HG03521 (cell line): ENCODE measurements at regions not wholly inside any gene's neighbourhood (a gene's known extent, or its start where the extent isn't known, plus 50 kb on each side); places are given as distances from the start of the nearest gene placed in this dataset.
"Not testable (repeated sequence)": the region's sequence is repeated elsewhere in the genome, so short reads cannot be mapped to it uniquely, and the experiment has no call there.

Experiments
- ATAC-seq: cut with Tn5 transposase; IDR thresholded peaks from one replicate; pipeline ENCODE4 v1.9.1; 2021; ENCODE audit warnings: mild to moderate bottlenecking, moderate library complexity; ENCODE audit not compliant: unreplicated experiment

DNA sequence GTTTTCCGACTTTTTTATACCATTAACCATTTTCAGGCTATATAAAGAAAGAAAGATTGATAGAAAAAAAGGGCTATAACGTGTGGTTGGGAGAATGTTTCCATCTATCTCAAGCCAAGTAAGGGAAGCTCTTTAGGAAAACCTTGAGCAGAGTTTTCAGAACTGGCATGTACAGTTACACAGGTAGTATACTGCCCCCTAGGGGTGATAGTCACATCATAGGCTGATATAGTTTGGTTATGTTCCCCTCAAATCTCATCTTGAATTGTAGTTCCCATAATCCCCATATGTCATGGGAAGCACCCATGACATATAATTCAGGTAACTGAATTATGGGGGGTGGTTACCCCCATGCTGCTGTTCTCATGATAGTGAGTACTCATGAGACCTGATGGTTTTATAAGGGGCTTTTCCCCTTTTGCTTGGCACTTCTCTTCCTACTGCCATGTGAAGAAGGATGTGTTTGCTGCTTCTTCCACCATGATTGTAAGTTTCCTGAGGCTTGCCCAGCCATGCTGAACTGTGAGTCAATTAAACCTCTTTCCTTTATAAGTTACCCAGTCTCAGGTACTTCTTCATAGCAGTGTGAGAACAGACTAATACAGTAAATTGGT is 186.8 kb downstream of the TMA16 start:
- ATAC-seq: peak; percentile 78

DNA sequence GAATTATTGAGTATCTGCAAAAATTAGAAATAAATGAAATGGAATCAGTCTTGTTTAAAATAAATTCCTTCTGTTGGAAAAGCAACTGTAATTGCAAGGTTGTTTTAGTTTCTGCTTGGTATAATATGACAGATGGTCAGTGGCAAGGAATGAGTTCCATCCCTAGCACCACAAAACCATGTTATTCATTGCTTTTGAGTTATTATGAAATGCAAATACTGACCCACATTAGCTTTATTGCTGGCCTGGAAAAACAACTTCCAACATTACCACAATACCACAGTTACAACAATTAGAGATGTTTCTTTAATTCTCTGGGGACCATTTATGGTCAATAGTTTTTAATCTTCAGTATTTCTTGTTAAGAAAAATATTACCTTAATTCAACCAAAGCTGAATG is 194.4 kb downstream of the TMA16 start:
- ATAC-seq: no peak

DNA sequence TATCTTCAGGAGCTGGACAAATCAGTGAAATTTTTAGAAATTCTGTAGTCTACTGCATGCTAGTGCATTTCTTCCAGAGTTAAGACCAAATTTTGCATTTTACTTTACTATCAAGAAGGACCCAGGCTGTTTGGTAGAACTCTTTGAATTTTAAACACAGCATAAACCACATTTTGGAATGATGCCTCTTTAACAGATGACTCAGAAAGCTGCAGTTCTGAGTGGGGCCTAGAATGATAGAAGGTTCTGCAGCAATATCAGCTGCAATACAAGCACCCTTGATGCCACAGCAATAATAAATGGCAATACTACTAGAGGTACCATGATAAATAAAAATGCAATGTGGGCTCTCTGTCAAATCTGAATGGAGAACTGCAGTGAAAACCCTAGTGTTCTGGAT is 198.7 kb downstream of the TMA16 start:
- ATAC-seq: no peak

DNA sequence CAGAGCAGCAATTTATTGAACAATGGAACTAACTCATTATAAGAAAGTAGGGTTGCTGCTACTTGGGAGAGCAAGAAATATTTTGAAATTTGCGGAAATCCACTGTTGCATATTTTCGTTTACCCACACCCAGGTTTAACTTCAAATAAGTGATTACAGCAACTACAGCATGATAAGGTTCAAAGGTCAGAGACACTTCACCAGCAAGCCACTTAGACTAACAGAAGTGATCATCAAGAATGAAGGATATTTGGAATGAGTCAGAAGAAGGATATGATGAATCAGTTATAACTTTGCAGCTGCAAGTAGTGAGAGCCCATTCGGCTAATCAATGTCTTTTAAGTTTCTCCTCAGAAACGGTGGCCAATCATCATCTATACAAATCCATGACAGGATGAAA is 199.3 kb downstream of the TMA16 start:
- ATAC-seq: no peak

DNA sequence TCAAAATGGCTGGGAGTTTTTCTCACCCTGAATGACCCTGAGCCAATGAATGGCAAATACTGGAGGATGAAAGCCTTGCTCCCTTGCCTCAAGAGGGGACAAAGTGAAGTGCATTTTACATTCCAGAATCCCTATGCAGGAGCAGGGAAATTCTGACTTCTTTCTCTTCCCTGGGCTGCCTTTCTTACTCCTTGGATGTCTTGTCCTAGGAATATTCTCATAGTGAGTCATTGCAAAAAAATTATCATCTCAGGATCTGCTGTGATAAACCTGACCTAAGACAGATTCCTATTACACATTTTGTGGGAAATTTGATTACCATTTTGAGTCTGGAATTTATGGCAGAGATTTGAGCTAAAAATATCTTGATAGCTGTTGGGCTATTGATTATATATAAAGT is 199.9 kb downstream of the TMA16 start:
- no peak for ATAC-seq

DNA sequence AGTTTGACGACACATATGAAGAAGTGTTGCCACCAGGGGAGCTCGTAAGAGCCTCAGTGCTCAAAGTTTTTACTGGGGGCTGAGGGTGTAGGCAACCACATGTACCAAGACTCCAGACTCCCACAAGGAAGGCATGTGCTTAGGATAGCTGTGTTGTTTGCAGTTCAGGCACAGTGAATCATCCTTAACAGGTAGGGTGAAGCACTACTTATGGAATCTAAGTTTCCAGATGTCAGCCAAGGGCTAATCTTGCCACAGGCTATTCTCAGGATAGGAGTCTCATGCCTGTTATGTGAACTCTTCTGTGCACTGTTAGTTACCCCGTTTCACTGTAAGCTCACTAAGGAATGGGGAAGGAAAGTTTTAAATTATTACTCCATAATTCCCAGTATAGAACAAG is 202.6 kb downstream of the TMA16 start:
- ATAC-seq: no peak

DNA sequence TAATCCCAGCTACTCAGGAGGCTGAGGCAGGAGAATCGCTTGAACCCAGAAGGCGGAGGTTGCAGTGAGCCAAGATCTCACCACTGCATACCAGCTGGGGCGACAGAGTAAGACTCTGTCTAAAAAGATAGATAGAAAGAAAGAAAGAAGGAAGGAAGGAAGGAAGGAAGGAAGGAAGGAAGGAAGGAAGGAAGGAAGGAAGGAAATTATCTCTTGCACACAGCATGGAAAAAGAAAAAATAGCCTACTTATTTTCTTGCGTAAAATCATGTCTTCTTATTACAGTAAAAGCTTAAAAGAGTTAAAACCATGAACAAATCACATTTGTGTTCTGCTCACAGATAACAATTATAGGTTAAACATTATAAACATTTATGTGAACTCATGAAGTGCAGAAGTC is 205.9 kb downstream of the TMA16 start:
- not testable (repeated sequence) for ATAC-seq

DNA sequence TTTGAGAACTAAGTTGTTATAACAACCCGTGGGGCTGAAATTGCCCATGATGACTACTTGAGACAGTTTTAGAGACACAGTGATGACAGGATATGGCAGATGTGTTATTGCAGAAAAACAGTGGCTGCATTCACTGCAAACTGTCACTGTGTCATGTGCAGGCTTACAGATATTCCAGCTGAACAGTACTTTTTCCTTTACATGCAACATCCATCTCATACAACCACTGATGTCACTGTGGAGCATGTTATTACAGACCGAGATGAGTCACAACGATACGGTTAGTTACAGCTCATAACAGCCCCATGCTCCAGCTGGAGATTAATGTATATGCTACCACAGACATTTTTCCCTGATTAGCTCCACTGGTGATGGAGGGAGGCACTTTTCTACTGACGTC is 207.4 kb downstream of the TMA16 start:
- peak; percentile 94 for ATAC-seq

DNA sequence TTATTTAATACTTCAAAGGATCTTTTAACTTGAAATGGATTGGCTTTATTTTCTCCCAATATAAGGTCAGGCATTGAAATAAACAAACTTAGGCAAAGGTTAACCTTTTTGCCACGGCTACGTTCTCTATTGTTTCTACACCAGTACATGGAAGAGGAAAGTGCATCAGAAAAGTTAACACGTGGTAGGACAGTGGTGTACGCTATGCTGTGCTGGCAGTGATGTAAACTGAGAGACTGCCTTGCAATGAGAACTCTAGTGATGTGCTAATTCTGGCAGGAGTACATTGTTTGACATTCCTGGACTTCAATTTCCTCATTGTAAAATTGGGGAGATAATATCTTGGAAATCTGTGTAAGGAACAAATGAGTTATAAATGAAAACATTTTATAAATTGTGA is 208.2 kb downstream of the TMA16 start:
- no peak for ATAC-seq

DNA sequence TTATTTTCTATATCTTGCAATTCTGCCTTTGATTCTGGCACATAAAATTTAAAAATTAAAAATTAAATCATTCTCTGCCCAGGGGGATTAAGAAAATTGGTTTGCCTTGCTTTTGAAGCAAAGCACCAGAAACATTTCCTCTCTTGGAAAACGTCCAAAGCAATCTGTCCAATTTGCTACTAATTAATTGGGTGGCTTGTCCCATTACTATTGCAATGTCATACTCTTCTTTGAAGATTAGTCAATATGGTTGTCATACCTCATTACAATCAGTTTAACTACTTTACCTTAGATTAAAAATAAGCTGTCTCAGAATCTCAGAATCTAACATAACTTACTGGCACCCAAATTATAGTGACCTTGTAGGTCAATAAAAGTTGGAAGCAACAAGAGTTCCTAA is 208.8 kb downstream of the TMA16 start:
- ATAC-seq: no peak

DNA sequence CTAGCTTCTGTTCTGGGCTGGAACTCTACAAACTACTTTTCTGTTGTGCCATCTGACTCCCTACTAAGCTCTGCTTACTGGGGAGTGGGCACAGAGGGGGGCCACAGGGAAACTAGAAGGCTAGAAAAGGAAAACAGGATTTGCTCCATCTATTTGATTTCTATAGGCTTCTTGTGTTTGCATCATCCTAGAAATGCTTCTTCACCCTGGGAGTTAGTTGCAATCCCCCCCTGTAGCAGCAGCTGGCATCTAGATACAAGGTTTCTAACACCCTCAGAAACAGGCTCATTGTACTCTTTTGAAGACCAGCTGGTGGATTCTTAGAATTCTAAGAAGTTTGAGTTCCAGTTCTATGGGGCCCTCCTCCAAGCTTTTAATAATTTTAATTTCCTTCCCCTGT is 213.4 kb downstream of the TMA16 start:
- no peak for ATAC-seq

DNA sequence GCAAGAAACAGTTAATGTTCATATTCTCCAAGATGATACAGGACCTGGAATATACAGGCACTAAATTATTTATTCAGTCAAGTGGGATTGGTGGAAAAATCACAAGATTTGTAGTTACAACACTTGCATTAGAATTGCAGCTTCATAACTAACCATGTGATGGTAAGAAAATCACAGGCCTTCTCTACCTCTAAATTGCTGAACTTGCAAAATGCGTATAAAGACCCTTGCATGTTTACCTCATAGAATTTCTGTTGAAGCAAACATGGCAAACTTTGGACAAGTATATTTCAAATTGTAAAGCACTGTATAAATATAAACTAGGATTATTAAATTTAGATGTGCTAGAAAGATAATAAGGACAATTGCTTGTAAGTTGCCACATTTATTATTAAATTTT is 215.1 kb downstream of the TMA16 start:
- ATAC-seq: no peak

DNA sequence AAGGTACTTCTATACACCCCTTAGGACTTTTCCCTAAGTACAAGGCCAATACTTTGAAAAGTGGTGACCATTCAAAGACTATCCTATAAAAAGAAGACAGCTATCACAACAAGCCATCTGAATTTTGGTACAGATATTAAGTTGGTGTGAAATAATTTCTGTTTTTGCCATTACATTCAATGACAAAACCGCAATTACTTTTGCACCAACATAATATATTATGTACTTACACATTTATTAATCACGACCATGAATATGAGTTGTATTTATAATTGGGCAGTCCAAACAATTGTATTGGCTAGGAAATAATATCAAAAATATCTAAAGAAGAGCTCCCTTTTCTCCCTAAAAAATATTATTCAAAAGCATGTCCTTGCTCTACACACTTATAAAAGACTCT is 215.7 kb downstream of the TMA16 start:
- no peak for ATAC-seq

DNA sequence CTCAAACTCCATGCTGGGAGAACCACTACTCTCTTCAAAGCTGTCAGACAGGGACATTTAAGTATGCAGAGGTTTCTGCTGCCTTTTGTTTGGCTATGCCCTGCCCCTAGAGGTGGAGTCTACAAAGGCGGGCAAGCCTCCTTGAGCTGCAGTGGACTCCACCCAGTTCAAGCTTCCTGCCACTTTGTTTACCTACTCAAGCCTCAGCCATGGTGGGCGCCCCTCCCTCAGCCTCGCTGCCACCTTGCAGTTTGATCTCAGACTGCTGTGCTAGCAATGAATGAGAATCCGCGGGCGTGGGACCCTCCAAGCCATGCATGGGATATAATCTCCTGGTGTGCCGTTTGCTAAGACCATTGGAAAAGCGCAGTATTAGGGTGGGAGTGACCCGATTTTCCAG is 230.0 kb downstream of the TMA16 start:
- not testable (repeated sequence) for ATAC-seq

DNA sequence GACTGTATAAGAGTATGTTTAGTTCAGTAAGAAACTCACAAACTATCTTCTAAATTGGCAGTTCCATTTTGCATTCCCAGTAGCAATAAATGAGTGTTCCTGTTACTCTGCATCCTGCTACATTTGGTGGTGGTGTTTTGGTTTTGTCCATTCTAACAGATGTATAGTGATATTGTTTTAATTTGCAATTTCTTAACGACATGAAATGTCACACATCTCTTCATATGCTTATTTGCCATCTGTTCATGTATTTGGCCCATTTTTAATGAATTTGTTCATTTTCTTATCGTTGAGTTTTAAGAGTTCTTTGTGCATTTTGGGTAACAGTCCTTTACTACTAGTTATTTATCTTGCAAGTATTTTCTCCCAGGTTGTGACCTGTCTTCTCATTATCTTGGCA is 232.2 kb downstream of the TMA16 start:
- no peak for ATAC-seq

DNA sequence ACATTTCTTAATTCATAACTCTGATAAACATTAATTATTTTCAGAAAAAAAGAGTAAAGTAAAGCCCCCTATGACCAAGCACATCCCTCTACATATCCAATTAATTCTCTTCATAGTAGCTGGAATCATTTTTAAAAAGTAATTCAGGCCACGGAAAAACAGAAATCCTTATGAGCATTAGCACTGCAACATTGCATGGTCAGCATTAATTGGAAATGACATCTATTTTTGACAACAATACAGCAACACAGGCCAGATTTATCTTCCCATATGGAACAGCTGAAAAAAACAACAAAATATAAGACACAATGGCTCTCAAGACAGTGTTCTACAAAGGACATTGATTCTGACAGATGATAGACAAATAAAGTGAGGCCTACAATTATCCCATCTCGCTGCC is 236.6 kb downstream of the TMA16 start:
- ATAC-seq: no peak

DNA sequence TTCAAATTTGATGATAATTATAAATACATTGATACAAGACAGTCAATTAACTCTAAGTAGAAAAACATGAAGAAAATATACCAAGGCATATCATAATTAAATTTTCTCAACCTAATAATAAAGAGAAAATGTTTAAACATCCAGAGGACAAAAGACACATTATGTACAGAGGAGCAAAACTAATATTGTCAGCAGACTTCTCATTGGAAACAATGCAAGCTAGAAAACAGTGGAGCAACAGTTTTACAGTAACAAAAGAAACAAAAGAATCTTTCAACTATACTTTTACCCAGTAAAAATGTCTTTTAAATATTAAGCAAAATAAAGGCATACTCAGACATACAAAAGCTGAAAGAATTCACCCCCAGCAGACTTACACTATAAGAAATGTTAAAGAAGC is 238.0 kb downstream of the TMA16 start:
- no peak for ATAC-seq

DNA sequence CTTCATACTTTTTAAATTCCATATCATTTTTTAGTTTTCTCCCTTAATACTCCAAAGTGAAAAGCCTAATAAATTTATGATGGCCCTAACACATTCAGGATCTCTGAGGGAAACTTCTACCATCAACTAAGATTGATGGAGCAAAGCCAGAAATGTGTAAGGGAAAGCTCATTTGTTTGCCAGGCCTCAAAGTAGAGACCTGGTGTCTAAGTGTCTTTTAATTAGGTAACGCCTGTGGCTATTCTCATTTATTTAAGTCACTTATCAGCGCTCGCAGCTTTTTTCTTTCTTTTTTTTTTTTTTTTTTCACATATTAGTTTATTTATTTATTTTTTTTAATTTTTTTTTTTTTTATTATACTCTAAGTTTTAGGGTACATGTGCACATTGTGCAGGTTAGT is 242.4 kb downstream of the TMA16 start:
- no peak for ATAC-seq

DNA sequence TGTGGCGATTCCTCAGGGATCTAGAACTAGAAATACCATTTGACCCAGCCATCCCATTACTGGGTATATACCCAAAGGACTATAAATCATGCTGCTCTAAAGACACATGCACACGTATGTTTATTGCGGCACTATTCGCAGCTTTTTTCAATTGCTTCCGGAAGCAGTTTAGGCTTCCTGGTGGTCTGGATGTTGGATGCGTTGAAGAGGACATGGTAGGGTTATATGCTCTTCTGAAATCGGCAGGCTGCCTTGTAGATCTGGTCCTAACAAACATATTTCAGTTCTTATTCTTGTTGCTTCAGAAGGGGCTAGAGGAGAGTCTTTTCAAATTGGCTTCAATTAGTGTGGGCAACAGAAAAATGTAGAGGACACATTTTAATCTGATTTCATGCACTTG is 243.4 kb downstream of the TMA16 start:
- ATAC-seq: not testable (repeated sequence)

DNA sequence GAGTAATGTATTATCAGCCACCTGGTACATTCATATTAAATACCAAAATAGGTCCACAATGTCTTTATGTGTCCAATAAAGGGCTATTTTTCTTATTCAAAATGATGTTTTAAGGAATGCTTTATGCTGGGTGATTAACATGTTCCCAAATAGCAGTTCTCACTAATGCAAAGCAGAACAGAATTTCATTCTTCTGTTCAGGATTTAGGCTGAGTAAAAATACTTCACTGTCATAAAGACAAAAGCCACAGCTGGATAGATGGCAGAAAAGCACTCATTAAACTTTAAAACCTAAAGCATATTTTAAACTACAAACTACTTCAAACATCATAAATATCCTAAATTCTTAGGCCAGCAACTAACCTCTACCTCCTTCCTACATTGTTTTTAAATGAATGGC is 244.0 kb downstream of the TMA16 start:
- no peak for ATAC-seq

DNA sequence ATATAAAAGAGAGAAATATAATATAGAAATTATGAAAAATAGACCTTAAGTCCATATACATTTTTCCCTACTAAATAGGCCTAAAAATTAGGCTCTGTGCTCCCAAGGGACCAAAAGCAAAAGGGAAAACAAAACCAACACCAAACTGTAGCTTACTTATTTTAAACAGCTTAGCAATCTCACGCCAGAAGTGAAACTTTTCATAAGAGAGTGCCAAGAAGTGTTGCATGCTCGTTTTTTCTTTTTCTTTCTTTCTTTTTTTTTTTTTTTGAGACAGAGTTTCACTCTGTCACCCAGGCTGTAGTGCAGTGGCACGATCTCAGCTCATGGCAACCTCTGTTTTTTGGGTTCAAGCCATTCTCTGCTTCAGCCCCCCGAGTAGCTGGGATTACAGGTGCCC is 250.4 kb downstream of the TMA16 start:
- peak; percentile 94 for ATAC-seq

DNA sequence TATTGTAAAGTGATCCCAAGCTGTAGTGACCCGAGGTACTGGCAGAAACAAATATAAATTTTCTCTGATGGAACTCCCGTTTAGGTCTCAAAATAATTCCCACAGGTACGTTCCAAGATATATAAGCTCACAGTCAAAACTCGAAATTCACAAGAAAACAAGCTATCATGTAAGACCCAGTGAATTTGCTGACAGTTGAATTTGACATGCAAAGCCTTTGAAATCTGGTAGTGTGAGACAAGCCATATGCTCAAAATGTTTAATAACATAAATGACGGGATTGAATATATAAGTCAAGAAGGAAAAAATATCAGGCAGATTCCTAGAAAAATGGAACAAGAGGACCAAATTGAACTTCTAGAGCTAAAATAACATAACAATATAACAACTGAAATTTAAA is 252.8 kb downstream of the TMA16 start:
- no peak for ATAC-seq

DNA sequence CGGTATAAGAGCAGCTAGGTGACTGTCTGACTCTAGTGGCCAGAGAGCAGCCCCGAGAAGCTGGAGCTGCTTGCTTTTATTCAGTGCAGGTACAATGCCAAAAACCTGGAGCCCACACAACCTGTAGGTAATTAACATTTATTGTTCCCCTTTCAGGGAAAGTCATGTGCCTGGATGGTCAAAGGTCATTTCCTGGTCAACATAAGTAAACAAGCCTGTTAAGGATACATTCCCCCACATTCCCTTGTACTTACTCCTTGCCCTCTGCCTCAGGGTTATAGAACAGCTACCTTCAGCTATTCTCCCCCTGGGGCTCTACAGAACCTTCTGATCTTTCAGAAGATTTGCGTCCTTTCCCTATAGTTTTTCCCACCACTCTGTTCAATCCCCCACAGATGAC is 253.4 kb downstream of the TMA16 start:
- no peak for ATAC-seq

DNA sequence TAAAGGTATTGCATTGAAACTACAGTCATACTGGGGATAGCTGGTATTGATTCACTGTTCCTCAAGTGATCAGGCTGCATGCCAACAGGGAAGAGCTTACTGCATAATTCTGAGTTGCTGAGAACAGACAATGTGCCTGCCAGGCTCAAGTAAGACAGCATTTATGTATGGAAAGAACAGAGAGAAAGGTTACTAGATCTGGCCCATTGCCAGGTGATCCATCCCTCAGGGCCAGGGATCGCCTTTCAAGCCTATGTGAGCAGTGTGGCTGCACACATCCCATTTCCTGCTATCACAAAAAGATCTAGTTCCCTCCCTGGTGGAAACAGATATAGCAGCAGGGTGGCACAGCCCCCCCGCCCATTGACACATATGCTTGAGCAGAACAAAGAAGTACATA is 254.0 kb downstream of the TMA16 start:
- no peak for ATAC-seq
